ENCODE measurements at regions not wholly inside any gene's neighbourhood (a gene's known extent, or its start where the extent isn't known, plus 50 kb on each side); places are given as distances from the start of the nearest gene placed in this dataset.

DNA sequence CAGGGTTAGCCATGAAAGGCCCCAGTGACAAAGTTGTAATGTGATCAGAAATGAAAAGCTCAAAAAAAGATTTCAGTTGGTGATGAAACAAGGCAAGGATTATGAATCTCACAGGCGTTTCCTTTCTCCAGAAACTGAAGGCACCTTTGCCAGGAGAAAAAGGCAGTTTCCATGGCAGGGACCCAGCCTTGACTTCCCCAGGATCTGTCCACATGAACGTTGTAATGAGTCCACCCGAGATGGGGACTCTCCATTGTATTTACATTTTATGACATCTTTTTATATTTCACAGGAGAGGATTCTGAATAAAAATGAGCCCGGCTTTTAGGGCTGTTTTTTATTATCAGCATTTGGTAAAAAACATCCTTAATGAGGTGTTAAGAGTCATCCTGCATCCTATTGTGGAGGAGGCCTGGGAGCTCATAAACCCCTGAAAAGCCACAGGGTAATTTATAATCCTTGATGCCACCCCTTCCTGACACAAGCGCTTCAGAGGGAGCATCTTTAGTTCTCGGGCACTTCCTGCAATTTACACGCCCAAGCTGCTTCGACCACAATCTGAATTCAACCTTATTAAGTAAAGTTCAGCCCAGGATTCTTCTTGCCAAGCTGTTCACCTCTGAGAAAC, 74.1 kb upstream of the SALL4 start:
- TF ChIP-seq TOX (CRISPR knock-in tag; IDR thresholded peaks at IDR 0.05; ENCODE audit: borderline replicate concordance) (no peak), CSDC2 (CRISPR knock-in tag; IDR thresholded peaks at IDR 0.05) (no peak), TCF4 (CRISPR knock-in tag; IDR thresholded peaks at IDR 0.05; ENCODE audit: borderline replicate concordance) (no peak), RARB (CRISPR knock-in tag; IDR thresholded peaks at IDR 0.05) (no peak)
- TF ChIP-seq, protein P1, sequence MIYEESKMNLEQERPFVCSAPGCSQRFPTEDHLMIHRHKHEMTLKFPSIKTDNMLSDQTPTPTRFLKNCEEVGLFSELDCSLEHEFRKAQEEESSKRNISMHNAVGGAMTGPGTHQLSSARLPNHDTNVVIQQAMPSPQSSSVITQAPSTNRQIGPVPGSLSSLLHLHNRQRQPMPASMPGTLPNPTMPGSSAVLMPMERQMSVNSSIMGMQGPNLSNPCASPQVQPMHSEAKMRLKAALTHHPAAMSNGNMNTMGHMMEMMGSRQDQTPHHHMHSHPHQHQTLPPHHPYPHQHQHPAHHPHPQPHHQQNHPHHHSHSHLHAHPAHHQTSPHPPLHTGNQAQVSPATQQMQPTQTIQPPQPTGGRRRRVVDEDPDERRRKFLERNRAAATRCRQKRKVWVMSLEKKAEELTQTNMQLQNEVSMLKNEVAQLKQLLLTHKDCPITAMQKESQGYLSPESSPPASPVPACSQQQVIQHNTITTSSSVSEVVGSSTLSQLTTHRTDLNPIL (CRISPR knock-in tag; IDR thresholded peaks at IDR 0.05; ENCODE audit: low read depth): no peak
- ATAC-seq: no peak

DNA sequence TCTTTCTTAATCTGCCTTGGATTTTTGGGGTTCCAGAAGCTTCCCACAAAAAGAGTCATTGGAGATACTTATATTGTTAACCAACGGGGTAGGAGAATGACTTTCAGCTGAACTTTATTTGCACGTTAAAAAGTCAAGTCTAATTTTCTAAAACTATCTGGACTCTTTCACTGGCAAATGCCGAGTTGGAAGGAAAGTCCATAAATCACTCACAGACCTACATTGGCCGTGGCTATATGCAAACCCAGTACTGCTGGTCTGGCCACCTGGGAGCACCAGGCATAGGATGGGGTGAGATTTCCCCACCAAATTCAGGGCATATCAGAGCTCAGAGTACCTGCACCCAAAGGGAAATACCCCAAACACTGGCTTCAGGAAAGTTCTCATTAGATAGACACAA, 71.3 kb upstream of the SALL4 start:
- no peak for ATAC-seq
- TF ChIP-seq ZFP30 (CRISPR knock-in tag; IDR thresholded peaks at IDR 0.05) (no peak), PPARA (CRISPR knock-in tag; IDR thresholded peaks at IDR 0.05; ENCODE audit: borderline replicate concordance) (no peak), ZFP3 (CRISPR knock-in tag; IDR thresholded peaks at IDR 0.05) (no peak), CSDC2 (CRISPR knock-in tag; IDR thresholded peaks at IDR 0.05) (no peak), GLIS3 (CRISPR knock-in tag; IDR thresholded peaks at IDR 0.05) (no peak), ESRRG (CRISPR knock-in tag; IDR thresholded peaks at IDR 0.05) (no peak), TOX (CRISPR knock-in tag; IDR thresholded peaks at IDR 0.05; ENCODE audit: borderline replicate concordance) (no peak), SNAI2 (CRISPR knock-in tag; IDR thresholded peaks at IDR 0.05) (no peak), ARNTL (CRISPR knock-in tag; IDR thresholded peaks at IDR 0.05; ENCODE audit: borderline replicate concordance, low read depth) (no peak), ISL1 (CRISPR knock-in tag; IDR thresholded peaks at IDR 0.05) (no peak), ZC3H10 (CRISPR knock-in tag; IDR thresholded peaks at IDR 0.05) (no peak)
- TF ChIP-seq, protein P2, sequence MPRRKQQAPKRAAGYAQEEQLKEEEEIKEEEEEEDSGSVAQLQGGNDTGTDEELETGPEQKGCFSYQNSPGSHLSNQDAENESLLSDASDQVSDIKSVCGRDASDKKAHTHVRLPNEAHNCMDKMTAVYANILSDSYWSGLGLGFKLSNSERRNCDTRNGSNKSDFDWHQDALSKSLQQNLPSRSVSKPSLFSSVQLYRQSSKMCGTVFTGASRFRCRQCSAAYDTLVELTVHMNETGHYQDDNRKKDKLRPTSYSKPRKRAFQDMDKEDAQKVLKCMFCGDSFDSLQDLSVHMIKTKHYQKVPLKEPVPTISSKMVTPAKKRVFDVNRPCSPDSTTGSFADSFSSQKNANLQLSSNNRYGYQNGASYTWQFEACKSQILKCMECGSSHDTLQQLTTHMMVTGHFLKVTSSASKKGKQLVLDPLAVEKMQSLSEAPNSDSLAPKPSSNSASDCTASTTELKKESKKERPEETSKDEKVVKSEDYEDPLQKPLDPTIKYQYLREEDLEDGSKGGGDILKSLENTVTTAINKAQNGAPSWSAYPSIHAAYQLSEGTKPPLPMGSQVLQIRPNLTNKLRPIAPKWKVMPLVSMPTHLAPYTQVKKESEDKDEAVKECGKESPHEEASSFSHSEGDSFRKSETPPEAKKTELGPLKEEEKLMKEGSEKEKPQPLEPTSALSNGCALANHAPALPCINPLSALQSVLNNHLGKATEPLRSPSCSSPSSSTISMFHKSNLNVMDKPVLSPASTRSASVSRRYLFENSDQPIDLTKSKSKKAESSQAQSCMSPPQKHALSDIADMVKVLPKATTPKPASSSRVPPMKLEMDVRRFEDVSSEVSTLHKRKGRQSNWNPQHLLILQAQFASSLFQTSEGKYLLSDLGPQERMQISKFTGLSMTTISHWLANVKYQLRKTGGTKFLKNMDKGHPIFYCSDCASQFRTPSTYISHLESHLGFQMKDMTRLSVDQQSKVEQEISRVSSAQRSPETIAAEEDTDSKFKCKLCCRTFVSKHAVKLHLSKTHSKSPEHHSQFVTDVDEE (CRISPR knock-in tag; IDR thresholded peaks at IDR 0.05): no peak
- TF ChIP-seq, protein P3, sequence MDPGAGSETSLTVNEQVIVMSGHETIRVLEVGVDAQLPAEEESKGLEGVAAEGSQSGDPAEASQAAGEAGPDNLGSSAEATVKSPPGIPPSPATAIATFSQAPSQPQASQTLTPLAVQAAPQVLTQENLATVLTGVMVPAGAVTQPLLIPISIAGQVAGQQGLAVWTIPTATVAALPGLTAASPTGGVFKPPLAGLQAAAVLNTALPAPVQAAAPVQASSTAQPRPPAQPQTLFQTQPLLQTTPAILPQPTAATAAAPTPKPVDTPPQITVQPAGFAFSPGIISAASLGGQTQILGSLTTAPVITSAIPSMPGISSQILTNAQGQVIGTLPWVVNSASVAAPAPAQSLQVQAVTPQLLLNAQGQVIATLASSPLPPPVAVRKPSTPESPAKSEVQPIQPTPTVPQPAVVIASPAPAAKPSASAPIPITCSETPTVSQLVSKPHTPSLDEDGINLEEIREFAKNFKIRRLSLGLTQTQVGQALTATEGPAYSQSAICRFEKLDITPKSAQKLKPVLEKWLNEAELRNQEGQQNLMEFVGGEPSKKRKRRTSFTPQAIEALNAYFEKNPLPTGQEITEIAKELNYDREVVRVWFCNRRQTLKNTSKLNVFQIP (CRISPR knock-in tag; IDR thresholded peaks at IDR 0.05; ENCODE audit: borderline replicate concordance, low read depth): no peak
- TF ChIP-seq, protein P1 (CRISPR knock-in tag; IDR thresholded peaks at IDR 0.05; ENCODE audit: low read depth): no peak
- TF ChIP-seq, protein P4, sequence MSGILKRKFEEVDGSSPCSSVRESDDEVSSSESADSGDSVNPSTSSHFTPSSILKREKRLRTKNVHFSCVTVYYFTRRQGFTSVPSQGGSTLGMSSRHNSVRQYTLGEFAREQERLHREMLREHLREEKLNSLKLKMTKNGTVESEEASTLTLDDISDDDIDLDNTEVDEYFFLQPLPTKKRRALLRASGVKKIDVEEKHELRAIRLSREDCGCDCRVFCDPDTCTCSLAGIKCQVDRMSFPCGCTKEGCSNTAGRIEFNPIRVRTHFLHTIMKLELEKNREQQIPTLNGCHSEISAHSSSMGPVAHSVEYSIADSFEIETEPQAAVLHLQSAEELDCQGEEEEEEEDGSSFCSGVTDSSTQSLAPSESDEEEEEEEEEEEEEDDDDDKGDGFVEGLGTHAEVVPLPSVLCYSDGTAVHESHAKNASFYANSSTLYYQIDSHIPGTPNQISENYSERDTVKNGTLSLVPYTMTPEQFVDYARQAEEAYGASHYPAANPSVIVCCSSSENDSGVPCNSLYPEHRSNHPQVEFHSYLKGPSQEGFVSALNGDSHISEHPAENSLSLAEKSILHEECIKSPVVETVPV (CRISPR knock-in tag; IDR thresholded peaks at IDR 0.05): no peak
- TF ChIP-seq, protein P5, sequence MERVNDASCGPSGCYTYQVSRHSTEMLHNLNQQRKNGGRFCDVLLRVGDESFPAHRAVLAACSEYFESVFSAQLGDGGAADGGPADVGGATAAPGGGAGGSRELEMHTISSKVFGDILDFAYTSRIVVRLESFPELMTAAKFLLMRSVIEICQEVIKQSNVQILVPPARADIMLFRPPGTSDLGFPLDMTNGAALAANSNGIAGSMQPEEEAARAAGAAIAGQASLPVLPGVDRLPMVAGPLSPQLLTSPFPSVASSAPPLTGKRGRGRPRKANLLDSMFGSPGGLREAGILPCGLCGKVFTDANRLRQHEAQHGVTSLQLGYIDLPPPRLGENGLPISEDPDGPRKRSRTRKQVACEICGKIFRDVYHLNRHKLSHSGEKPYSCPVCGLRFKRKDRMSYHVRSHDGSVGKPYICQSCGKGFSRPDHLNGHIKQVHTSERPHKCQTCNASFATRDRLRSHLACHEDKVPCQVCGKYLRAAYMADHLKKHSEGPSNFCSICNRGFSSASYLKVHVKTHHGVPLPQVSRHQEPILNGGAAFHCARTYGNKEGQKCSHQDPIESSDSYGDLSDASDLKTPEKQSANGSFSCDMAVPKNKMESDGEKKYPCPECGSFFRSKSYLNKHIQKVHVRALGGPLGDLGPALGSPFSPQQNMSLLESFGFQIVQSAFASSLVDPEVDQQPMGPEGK (CRISPR knock-in tag; IDR thresholded peaks at IDR 0.05; ENCODE audit: borderline replicate concordance): no peak

DNA sequence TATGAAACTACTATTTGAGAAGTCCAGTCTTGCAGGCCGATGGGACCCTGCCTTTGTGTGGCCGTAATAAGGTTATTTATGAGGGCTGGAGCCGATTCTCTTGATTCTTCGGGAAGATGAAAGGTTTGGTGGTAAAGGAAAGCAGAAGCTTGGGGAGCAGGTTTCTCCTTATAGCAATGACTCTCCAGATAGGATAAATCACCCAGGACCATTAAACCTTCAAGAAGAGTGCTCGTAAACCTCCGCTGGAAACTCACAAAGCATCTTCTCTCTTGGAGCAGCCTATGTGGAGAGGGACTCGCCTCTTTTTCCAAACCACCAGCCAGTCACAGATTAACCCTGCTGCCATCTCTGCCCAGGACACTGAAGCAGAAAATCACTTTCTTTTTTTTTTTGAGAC, 69.6 kb upstream of the SALL4 start:
- no peak for ATAC-seq
- TF ChIP-seq ZFP30 (CRISPR knock-in tag; IDR thresholded peaks at IDR 0.05) (no peak), ISL1 (CRISPR knock-in tag; IDR thresholded peaks at IDR 0.05) (no peak), RARB (CRISPR knock-in tag; IDR thresholded peaks at IDR 0.05) (no peak), ZNF70 (CRISPR knock-in tag; IDR thresholded peaks at IDR 0.05) (no peak), CSDC2 (CRISPR knock-in tag; IDR thresholded peaks at IDR 0.05) (no peak), TOX (CRISPR knock-in tag; IDR thresholded peaks at IDR 0.05; ENCODE audit: borderline replicate concordance) (no peak), ZNF8 (CRISPR knock-in tag; IDR thresholded peaks at IDR 0.05) (no peak)
- TF ChIP-seq, protein P4 (CRISPR knock-in tag; IDR thresholded peaks at IDR 0.05): no peak
- TF ChIP-seq, protein P5 (CRISPR knock-in tag; IDR thresholded peaks at IDR 0.05; ENCODE audit: borderline replicate concordance): no peak

Data from SK-N-SH treated with all-trans-retinoic acid at 6 μM for 48 hours (cell line).